Tibial nerve (tissue), 4 donors: ENCODE measurements at regions not wholly inside any gene's neighbourhood (a gene's known extent, or its start where the extent isn't known, plus 50 kb on each side); places are given as distances from the start of the nearest gene placed in this dataset.

Source experiments
- CTCF ChIP-seq, 5 experiments: fragments of 200-600 bp in 3 of 5; fragments of 450-650 bp in 2 of 5; sonication (generic) in 3 of 5; IDR thresholded peaks; one replicate each; pipeline ENCODE4 v1.5.1; 2016 to 2019; ENCODE audit warnings: antibody characterized with exemption in 5 of 5, mild to moderate bottlenecking in 3 of 5, moderate library complexity in 2 of 5
- EP300 ChIP-seq, 2 donors: sonication (generic); formaldehyde crosslinking; IDR thresholded peaks; one replicate each; pipeline ENCODE4 v1.6.1; 2017; ENCODE audit warnings: antibody characterized with exemption in 2 of 2, mild to moderate bottlenecking in 1 of 2
- POLR2A ChIP-seq, 2 donors: fragments of 450-650 bp; IDR thresholded peaks; one replicate each; pipeline ENCODE4 v1.6.1; 2017; ENCODE audit warnings: antibody characterized with exemption in 2 of 2, mild to moderate bottlenecking in 2 of 2, moderate library complexity in 2 of 2

GRCh38 chr7:54632696-54633095, 90.5 kb downstream of the VSTM2A start:
- no peak for TF ChIP-seq POLR2A (IDR thresholded peaks at IDR 0.05)
- no peak for TF ChIP-seq CTCF (IDR thresholded peaks at IDR 0.05)
- TF ChIP-seq EP300 (IDR thresholded peaks at IDR 0.05), result no peak
